Panc1 (cell line): ENCODE measurements at regions not wholly inside any gene's neighbourhood (a gene's known extent, or its start where the extent isn't known, plus 50 kb on each side); places are given as distances from the start of the nearest gene placed in this dataset.

Source experiments
- ATAC-seq: fragments of 200-7000 bp; cut with Tn5 transposase; 2 replicates; pipeline ENCODE4 v1.9.1; 2020; ENCODE audit warnings: mild to moderate bottlenecking, moderate library complexity
- BruUV-seq: library from RNA; stranded (reverse); fragments of 400-500 nt; replicated peaks from 2 replicates; lab custom pipeline; 2021; lab: Mats Ljungman, UMichigan
- CTCF ChIA-PET: fragments of 300-600 bp; sonication (Branson Sonifier 250); formaldehyde crosslinking; loops from one replicate; lab custom pipeline; 2022; ENCODE audit warnings: antibody characterized with exemption; lab: Charles Lee
- POLR2A ChIA-PET: fragments of 300-600 bp; sonication (Branson Sonifier 250); formaldehyde crosslinking; loops from one replicate; lab custom pipeline; 2022; ENCODE audit warnings: antibody characterized with exemption; lab: Charles Lee
- DNase-seq: peaks from one replicate; pipeline ENCODE4 v3.0.0-alpha.2; 2010; ENCODE audit warnings: low read depth, low spot score
- H3K27ac ChIP-seq: 2 replicates; pipeline ENCODE4 v1.5.1; 2011; ENCODE audit warnings: mild to moderate bottlenecking, low read length, inconsistent platforms
- H3K27me3 ChIP-seq: fragments of 200-500 bp; sonication (Bioruptor generic); 2 replicates; pipeline ENCODE4 v1.6.0; 2014; ENCODE audit warnings: low read length, inconsistent platforms; ENCODE audit not compliant: control insufficient read depth, insufficient read depth
- H3K36me3 ChIP-seq: fragments of 200-500 bp; sonication (Bioruptor generic); 2 replicates; pipeline ENCODE4 v1.5.1; 2014; ENCODE audit warnings: inconsistent platforms, mild to moderate bottlenecking, low read length, moderate library complexity; ENCODE audit not compliant: control insufficient read depth, insufficient read depth
- H3K4me1 ChIP-seq: 2 replicates; pipeline ENCODE4 v1.5.1; 2011; ENCODE audit warnings: inconsistent platforms, mild to moderate bottlenecking, low read length, moderate library complexity; ENCODE audit not compliant: control insufficient read depth, insufficient read depth
- H3K4me3 ChIP-seq, 2 experiments: 2 replicates each; pipeline ENCODE4 v1.5.1; 2011 to 2012; ENCODE audit warnings: low read depth in 2 of 2, low read length in 2 of 2, mild to moderate bottlenecking in 2 of 2, inconsistent platforms in 1 of 2, moderate library complexity in 1 of 2
- H3K9me3 ChIP-seq: fragments of 200-500 bp; sonication (Bioruptor generic); 2 replicates; pipeline ENCODE4 v1.5.1; 2014; ENCODE audit warnings: low read depth, mild to moderate bottlenecking, inconsistent platforms, low read length, moderate library complexity; ENCODE audit not compliant: control insufficient read depth, insufficient read depth
- POLR2AphosphoS5 ChIP-seq: IDR thresholded peaks from 2 replicates; pipeline ENCODE4 v1.6.1; 2012; ENCODE audit warnings: mild to moderate bottlenecking, low read depth, low read length, moderate library complexity
- SIN3A ChIP-seq: IDR thresholded peaks from 2 replicates; pipeline ENCODE4 v1.6.1; 2012; ENCODE audit warnings: low read depth, mild to moderate bottlenecking, low read length, moderate library complexity, borderline replicate concordance; ENCODE audit not compliant: insufficient read depth
- TCF7L2 ChIP-seq: IDR thresholded peaks from 2 replicates; pipeline ENCODE4 v1.6.1; 2011; ENCODE audit warnings: mild to moderate bottlenecking, low read depth, low read length, inconsistent platforms
- in situ Hi-C: cut with HindIII; loops from 2 replicates; pipeline ENCODE4 v1.10.0; 2016; ENCODE audit warnings: low sequenced_read_pairs, low pct_unique_long_range_greater_than_20kb
- intact Hi-C: fragments of 100-400 bp; cut with micrococcal nuclease; formaldehyde crosslinking; loops from one replicate; pipeline ENCODE4 v1.10.0; 2022; ENCODE audit not compliant: unreplicated experiment
- TF ChIP-seq, protein P1 (sequence below): fragments of 450-650 bp; IDR thresholded peaks from 2 replicates; pipeline ENCODE4 v1.5.1; 2017; ENCODE audit warnings: mild to moderate bottlenecking
- TF ChIP-seq, protein P2 (sequence below), 2 experiments: IDR thresholded peaks; 2 replicates each; pipeline ENCODE4 v1.6.1; 2011 to 2012; ENCODE audit warnings: low read depth in 2 of 2, control low read depth in 1 of 2, low read length in 1 of 2, mild to moderate bottlenecking in 1 of 2, moderate library complexity in 1 of 2; ENCODE audit not compliant: insufficient read depth in 1 of 2

DNA sequence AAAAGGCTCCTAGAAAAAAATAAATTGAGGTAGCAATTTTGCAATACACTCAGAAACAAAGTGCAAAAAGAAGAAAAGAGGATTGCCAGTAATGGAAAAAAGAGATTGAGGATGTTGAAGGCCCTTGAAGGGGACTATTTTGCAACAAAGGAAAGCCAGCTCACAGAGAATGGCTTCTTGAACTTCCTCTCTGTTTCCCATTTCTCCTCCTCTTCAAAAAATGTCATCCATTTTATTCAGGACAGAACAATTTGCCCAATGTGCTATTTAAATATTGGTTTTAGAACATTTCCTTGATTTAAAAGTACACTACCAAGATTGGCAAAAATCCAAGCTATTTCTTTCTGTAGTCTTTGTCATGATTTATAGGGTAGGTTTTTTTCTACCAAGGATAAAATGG lies 60.2 kb downstream of the GASK1B start:
- Histone ChIP-seq H3K4me3 (no peak overlapping the region), H3K4me1 (no peaks in the 10 kb centered on the region), H3K27me3 (no peaks in the 10 kb centered on the region), H3K27ac (no peak overlapping the region), H3K9me3 (no peaks in the 10 kb centered on the region), H3K36me3 (no peaks in the 10 kb centered on the region)
- DNase-seq: no peak
- intact Hi-C loops (no loop called here), in situ Hi-C loops (no loop called here)
- POLR2A ChIA-PET: no interaction called here
- no TSS peak for BruUV-seq
- CTCF ChIA-PET: no interaction called here
- no peak for TF ChIP-seq SIN3A
- TF ChIP-seq POLR2AphosphoS5: no peak
- no peak for TF ChIP-seq TCF7L2
- TF ChIP-seq, protein P1, sequence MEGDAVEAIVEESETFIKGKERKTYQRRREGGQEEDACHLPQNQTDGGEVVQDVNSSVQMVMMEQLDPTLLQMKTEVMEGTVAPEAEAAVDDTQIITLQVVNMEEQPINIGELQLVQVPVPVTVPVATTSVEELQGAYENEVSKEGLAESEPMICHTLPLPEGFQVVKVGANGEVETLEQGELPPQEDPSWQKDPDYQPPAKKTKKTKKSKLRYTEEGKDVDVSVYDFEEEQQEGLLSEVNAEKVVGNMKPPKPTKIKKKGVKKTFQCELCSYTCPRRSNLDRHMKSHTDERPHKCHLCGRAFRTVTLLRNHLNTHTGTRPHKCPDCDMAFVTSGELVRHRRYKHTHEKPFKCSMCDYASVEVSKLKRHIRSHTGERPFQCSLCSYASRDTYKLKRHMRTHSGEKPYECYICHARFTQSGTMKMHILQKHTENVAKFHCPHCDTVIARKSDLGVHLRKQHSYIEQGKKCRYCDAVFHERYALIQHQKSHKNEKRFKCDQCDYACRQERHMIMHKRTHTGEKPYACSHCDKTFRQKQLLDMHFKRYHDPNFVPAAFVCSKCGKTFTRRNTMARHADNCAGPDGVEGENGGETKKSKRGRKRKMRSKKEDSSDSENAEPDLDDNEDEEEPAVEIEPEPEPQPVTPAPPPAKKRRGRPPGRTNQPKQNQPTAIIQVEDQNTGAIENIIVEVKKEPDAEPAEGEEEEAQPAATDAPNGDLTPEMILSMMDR: no peak
- TF ChIP-seq, protein P2, sequence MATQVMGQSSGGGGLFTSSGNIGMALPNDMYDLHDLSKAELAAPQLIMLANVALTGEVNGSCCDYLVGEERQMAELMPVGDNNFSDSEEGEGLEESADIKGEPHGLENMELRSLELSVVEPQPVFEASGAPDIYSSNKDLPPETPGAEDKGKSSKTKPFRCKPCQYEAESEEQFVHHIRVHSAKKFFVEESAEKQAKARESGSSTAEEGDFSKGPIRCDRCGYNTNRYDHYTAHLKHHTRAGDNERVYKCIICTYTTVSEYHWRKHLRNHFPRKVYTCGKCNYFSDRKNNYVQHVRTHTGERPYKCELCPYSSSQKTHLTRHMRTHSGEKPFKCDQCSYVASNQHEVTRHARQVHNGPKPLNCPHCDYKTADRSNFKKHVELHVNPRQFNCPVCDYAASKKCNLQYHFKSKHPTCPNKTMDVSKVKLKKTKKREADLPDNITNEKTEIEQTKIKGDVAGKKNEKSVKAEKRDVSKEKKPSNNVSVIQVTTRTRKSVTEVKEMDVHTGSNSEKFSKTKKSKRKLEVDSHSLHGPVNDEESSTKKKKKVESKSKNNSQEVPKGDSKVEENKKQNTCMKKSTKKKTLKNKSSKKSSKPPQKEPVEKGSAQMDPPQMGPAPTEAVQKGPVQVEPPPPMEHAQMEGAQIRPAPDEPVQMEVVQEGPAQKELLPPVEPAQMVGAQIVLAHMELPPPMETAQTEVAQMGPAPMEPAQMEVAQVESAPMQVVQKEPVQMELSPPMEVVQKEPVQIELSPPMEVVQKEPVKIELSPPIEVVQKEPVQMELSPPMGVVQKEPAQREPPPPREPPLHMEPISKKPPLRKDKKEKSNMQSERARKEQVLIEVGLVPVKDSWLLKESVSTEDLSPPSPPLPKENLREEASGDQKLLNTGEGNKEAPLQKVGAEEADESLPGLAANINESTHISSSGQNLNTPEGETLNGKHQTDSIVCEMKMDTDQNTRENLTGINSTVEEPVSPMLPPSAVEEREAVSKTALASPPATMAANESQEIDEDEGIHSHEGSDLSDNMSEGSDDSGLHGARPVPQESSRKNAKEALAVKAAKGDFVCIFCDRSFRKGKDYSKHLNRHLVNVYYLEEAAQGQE (IDR thresholded peaks at IDR 0.05; ENCODE audit: insufficient read depth in 1 of 2, low read depth in 2 of 2, low read length in 1 of 2): no peak
- ATAC-seq: no peak

DNA sequence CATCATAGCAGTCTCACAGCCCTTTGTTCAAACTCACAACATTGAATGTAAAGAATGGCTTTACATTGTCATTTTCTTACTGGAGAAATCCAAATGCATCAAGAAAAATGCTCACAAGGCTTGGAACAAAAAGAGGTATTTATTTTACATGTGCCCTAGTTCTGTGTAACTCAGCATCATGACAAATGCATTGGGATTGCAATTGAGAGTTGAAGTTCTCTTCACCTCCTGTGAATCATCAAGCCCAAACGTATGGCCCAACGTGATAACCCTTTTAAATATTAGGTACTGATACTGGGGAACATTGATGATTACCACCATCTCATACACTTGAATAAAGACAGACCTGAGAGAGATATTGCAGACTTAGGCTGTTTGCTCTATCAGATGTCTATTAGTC lies 61.6 kb downstream of the GASK1B start:
- Histone ChIP-seq H3K4me3 (no peak overlapping the region), H3K4me1 (no peaks in the 10 kb centered on the region), H3K9me3 (no peaks in the 10 kb centered on the region), H3K36me3 (no peaks in the 10 kb centered on the region), H3K27me3 (no peaks in the 10 kb centered on the region), H3K27ac (no peak overlapping the region)
- CTCF ChIA-PET: no interaction called here
- no peak for DNase-seq
- no peak for ATAC-seq
- POLR2A ChIA-PET: no interaction called here
- intact Hi-C loops (no loop called here), in situ Hi-C loops (no loop called here)
- TF ChIP-seq POLR2AphosphoS5 (no peak), TCF7L2 (no peak), SIN3A (no peak)
- TF ChIP-seq, protein P1: no peak
- TF ChIP-seq, protein P2 (IDR thresholded peaks at IDR 0.05; ENCODE audit: insufficient read depth in 1 of 2, low read depth in 2 of 2, low read length in 1 of 2): no peak
- no TSS peak for BruUV-seq
